GM19351 (cell line): ENCODE measurements at regions not wholly inside any gene's neighbourhood (a gene's known extent, or its start where the extent isn't known, plus 50 kb on each side); places are given as distances from the start of the nearest gene placed in this dataset.

Experiments
- ATAC-seq: cut with Tn5 transposase; IDR thresholded peaks from one replicate; pipeline ENCODE4 v1.9.1; 2021; ENCODE audit warnings: mild to moderate bottlenecking, moderate library complexity; ENCODE audit not compliant: unreplicated experiment

GRCh38 chr14:100436745-100437406 lies 113.7 kb downstream of the SLC25A47 start:
- no peak for ATAC-seq

- no peak for ATAC-seq
These were observed 115.1 kb downstream of the SLC25A47 start for GRCh38 chr14:100438271-100438670.

- ATAC-seq, result no peak
These were observed 115.8 kb downstream of the SLC25A47 start for GRCh38 chr14:100438678-100439592.

- no peak for ATAC-seq
These were observed 116.6 kb downstream of the SLC25A47 start for GRCh38 chr14:100439781-100440180.

- ATAC-seq, result no peak
These were observed 117.1 kb downstream of the SLC25A47 start for GRCh38 chr14:100440207-100440631.

- ATAC-seq, result no peak
These were observed 117.6 kb downstream of the SLC25A47 start for GRCh38 chr14:100440758-100441203.

GRCh38 chr14:100441271-100441947 lies 118.3 kb downstream of the SLC25A47 start:
- peak; percentile 54 for ATAC-seq

GRCh38 chr14:100442036-100442435 lies 118.9 kb downstream of the SLC25A47 start:
- peak; percentile 9 for ATAC-seq

GRCh38 chr14:100442498-100443490 lies 119.7 kb downstream of the SLC25A47 start:
- no peak for ATAC-seq

GRCh38 chr14:100443603-100444002 lies 120.5 kb downstream of the SLC25A47 start:
- ATAC-seq, result no peak

- no peak for ATAC-seq
These were observed 122.4 kb downstream of the SLC25A47 start for GRCh38 chr14:100445436-100446088.

GRCh38 chr14:100446572-100446971 lies 123.4 kb downstream of the SLC25A47 start:
- no peak for ATAC-seq

GRCh38 chr14:100448376-100448775 lies 125.2 kb downstream of the SLC25A47 start:
- ATAC-seq, result no peak

GRCh38 chr14:100449225-100449987 lies 126.3 kb downstream of the SLC25A47 start:
- ATAC-seq, result no peak

GRCh38 chr14:100450049-100450448 lies 126.9 kb downstream of the SLC25A47 start:
- ATAC-seq, result no peak

- ATAC-seq, result no peak
These were observed 127.6 kb downstream of the SLC25A47 start for GRCh38 chr14:100450736-100451135.

- no peak for ATAC-seq
These were observed 128.1 kb downstream of the SLC25A47 start for GRCh38 chr14:100451264-100451663.

- no peak for ATAC-seq
These were observed 130.8 kb downstream of the SLC25A47 start for GRCh38 chr14:100453930-100454329.

- no peak for ATAC-seq
These were observed 131.3 kb downstream of the SLC25A47 start for GRCh38 chr14:100454437-100454836.
